ENCODE measurements at regions not wholly inside any gene's neighbourhood (a gene's known extent, or its start where the extent isn't known, plus 50 kb on each side); places are given as distances from the start of the nearest gene placed in this dataset.

GRCh38 chr2:15753811-15754702 lies 162.4 kb downstream of the DDX1 start:
- CTCF ChIA-PET = interaction anchor here (0.6 kb wide), 1 partner anchor 110 kb away, joined by 3 read pairs; no protein-coding TSS in a partner anchor
- TF ChIP-seq, protein P1, sequence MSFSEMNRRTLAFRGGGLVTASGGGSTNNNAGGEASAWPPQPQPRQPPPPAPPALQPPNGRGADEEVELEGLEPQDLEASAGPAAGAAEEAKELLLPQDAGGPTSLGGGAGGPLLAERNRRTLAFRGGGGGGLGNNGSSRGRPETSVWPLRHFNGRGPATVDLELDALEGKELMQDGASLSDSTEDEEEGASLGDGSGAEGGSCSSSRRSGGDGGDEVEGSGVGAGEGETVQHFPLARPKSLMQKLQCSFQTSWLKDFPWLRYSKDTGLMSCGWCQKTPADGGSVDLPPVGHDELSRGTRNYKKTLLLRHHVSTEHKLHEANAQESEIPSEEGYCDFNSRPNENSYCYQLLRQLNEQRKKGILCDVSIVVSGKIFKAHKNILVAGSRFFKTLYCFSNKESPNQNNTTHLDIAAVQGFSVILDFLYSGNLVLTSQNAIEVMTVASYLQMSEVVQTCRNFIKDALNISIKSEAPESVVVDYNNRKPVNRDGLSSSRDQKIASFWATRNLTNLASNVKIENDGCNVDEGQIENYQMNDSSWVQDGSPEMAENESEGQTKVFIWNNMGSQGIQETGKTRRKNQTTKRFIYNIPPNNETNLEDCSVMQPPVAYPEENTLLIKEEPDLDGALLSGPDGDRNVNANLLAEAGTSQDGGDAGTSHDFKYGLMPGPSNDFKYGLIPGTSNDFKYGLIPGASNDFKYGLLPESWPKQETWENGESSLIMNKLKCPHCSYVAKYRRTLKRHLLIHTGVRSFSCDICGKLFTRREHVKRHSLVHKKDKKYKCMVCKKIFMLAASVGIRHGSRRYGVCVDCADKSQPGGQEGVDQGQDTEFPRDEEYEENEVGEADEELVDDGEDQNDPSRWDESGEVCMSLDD (tag by site-specific recombination; IDR thresholded peaks at IDR 0.05) = no peak
- no peak for TF ChIP-seq ZNF521 (tag by site-specific recombination; IDR thresholded peaks at IDR 0.05)
- no peak for TF ChIP-seq ZNF791 (tag by site-specific recombination; IDR thresholded peaks at IDR 0.05)
- TF ChIP-seq OSR2 (tag by site-specific recombination; IDR thresholded peaks at IDR 0.05) = no peak
- TF ChIP-seq, protein P2, sequence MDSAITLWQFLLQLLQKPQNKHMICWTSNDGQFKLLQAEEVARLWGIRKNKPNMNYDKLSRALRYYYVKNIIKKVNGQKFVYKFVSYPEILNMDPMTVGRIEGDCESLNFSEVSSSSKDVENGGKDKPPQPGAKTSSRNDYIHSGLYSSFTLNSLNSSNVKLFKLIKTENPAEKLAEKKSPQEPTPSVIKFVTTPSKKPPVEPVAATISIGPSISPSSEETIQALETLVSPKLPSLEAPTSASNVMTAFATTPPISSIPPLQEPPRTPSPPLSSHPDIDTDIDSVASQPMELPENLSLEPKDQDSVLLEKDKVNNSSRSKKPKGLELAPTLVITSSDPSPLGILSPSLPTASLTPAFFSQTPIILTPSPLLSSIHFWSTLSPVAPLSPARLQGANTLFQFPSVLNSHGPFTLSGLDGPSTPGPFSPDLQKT (IDR thresholded peaks at IDR 0.05; ENCODE audit: borderline replicate concordance, low read depth, low read length) = no peak
- no peak for TF ChIP-seq HOXD13 (CRISPR knock-in tag; IDR thresholded peaks at IDR 0.05; ENCODE audit: borderline replicate concordance)
- no peak for TF ChIP-seq ZNF155 (tag by site-specific recombination; IDR thresholded peaks at IDR 0.05)
- no peak for TF ChIP-seq ZNF677 (tag by site-specific recombination; IDR thresholded peaks at IDR 0.05)
- TF ChIP-seq ZNF518A (tag by site-specific recombination; conservative IDR thresholded peaks at IDR 0.05; ENCODE audit: low read depth) = no peak
- TF ChIP-seq, protein P3, sequence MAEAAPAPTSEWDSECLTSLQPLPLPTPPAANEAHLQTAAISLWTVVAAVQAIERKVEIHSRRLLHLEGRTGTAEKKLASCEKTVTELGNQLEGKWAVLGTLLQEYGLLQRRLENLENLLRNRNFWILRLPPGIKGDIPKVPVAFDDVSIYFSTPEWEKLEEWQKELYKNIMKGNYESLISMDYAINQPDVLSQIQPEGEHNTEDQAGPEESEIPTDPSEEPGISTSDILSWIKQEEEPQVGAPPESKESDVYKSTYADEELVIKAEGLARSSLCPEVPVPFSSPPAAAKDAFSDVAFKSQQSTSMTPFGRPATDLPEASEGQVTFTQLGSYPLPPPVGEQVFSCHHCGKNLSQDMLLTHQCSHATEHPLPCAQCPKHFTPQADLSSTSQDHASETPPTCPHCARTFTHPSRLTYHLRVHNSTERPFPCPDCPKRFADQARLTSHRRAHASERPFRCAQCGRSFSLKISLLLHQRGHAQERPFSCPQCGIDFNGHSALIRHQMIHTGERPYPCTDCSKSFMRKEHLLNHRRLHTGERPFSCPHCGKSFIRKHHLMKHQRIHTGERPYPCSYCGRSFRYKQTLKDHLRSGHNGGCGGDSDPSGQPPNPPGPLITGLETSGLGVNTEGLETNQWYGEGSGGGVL (tag by site-specific recombination; IDR thresholded peaks at IDR 0.05) = no peak

GRCh38 chr2:15754703-15755099 lies 163.0 kb downstream of the DDX1 start:
- Histone ChIP-seq H3K4me3 (ENCODE audit: low read depth, low read length) (no peak overlapping the region), H3K9me3 (ENCODE audit: control insufficient read depth, insufficient read depth, low read depth, low read length) (no peaks in the 10 kb centered on the region), H3K4me1 (ENCODE audit: control insufficient read depth, insufficient read depth, low read length) (no peaks in the 10 kb centered on the region), H3K36me3 (ENCODE audit: control insufficient read depth in 2 of 2, insufficient read depth in 1 of 2, low read length in 2 of 2) (no peaks in the 10 kb centered on the region), H3K27ac (ENCODE audit: extremely low read depth, low read depth, low read length) (no peak overlapping the region)
- CTCF ChIA-PET = interaction anchor here (0.6 kb wide), 1 partner anchor 111 kb away, joined by 3 read pairs; no protein-coding TSS in a partner anchor
- POLR2A ChIA-PET = no interaction called here
- no peak for TF ChIP-seq ZNF169 (tag by site-specific recombination; IDR thresholded peaks at IDR 0.05)
- no peak for TF ChIP-seq ZNF366 (tag by site-specific recombination; conservative IDR thresholded peaks at IDR 0.05)
- TF ChIP-seq ZSCAN16 (tag by site-specific recombination; IDR thresholded peaks at IDR 0.05) = no peak
- no peak for TF ChIP-seq ZNF544 (tag by site-specific recombination; IDR thresholded peaks at IDR 0.05)
- TF ChIP-seq GLI2 (tag by site-specific recombination; IDR thresholded peaks at IDR 0.05; ENCODE audit: borderline replicate concordance, low read depth) = no peak
- no peak for TF ChIP-seq ZNF148 (tag by site-specific recombination; IDR thresholded peaks at IDR 0.05; ENCODE audit: borderline replicate concordance)
- TF ChIP-seq PRDM4 (tag by site-specific recombination; IDR thresholded peaks at IDR 0.05) = no peak

More at GRCh38 chr2:15753811-15754702, 162.4 kb downstream of the DDX1 start:
- Histone ChIP-seq H3K4me3 (ENCODE audit: low read depth, low read length) (no peak overlapping the region), H3K4me1 (ENCODE audit: control insufficient read depth, insufficient read depth, low read length) (no peaks in the 10 kb centered on the region), H3K36me3 (ENCODE audit: control insufficient read depth in 2 of 2, insufficient read depth in 1 of 2, low read length in 2 of 2) (no peaks in the 10 kb centered on the region), H3K27ac (ENCODE audit: extremely low read depth, low read depth, low read length) (no peak overlapping the region), H3K9me3 (ENCODE audit: control insufficient read depth, insufficient read depth, low read depth, low read length) (no peaks in the 10 kb centered on the region)
- POLR2A ChIA-PET = no interaction called here
